HEK293 (cell line): ENCODE measurements at regions not wholly inside any gene's neighbourhood (a gene's known extent, or its start where the extent isn't known, plus 50 kb on each side); places are given as distances from the start of the nearest gene placed in this dataset.

Source experiments
- CTCF ChIP-seq: fragments of 450-650 bp; formaldehyde crosslinking; IDR thresholded peaks from 2 replicates; pipeline ENCODE4 v1.5.1; 2016; ENCODE audit warnings: missing biosample characterization, missing genetic modification characterization
- HOXA7 ChIP-seq: sonication (generic); formaldehyde crosslinking; IDR thresholded peaks from 2 replicates; pipeline ENCODE4 v1.8.1; 2022; ENCODE audit warnings: missing genetic modification reagents, borderline replicate concordance
- TCF7L2 ChIP-seq: IDR thresholded peaks from 2 replicates; pipeline ENCODE4 v1.6.1; 2011; ENCODE audit warnings: low read depth, mild to moderate bottlenecking, inconsistent platforms, low read length, moderate library complexity, borderline replicate concordance
- YY1 ChIP-seq: fragments of 450-650 bp; formaldehyde crosslinking; IDR thresholded peaks from 2 replicates; pipeline ENCODE4 v1.5.1; 2018; ENCODE audit warnings: missing biosample characterization, missing genetic modification characterization
- ZNF114 ChIP-seq: fragments of 450-650 bp; formaldehyde crosslinking; IDR thresholded peaks from 2 replicates; pipeline ENCODE4 v1.5.0; 2017; ENCODE audit warnings: missing biosample characterization, missing genetic modification characterization
- ZNF274 ChIP-seq, 2 experiments: fragments of 200-500 bp in 1 of 2; fragments of 450-650 bp in 1 of 2; sonication (Bioruptor generic) in 1 of 2; formaldehyde crosslinking in 1 of 2; IDR thresholded peaks; 2 replicates each; pipeline versions ENCODE4 v1.5.1 to v1.6.1; 2014 to 2016; ENCODE audit warnings: borderline replicate concordance in 1 of 2, inconsistent platforms in 1 of 2, low read length in 1 of 2, missing biosample characterization in 1 of 2, missing genetic modification characterization in 1 of 2
- ZNF501 ChIP-seq: fragments of 450-650 bp; formaldehyde crosslinking; IDR thresholded peaks from 2 replicates; pipeline ENCODE4 v1.5.1; 2016; ENCODE audit warnings: missing biosample characterization, missing genetic modification characterization
- ZNF600 ChIP-seq: fragments of 450-650 bp; formaldehyde crosslinking; IDR thresholded peaks from 2 replicates; pipeline ENCODE4 v1.5.1; 2016; ENCODE audit warnings: missing biosample characterization, missing genetic modification characterization
- ZNF639 ChIP-seq: fragments of 450-650 bp; formaldehyde crosslinking; IDR thresholded peaks from 2 replicates; pipeline ENCODE4 v1.5.1; 2016; ENCODE audit warnings: missing biosample characterization, missing genetic modification characterization
- TF ChIP-seq, protein P1 (sequence below): fragments of 450-650 bp; formaldehyde crosslinking; IDR thresholded peaks from 2 replicates; pipeline ENCODE4 v1.5.1; 2016; ENCODE audit warnings: missing biosample characterization, missing genetic modification characterization
- TF ChIP-seq, protein P2 (sequence below): fragments of 450-650 bp; formaldehyde crosslinking; IDR thresholded peaks from 2 replicates; pipeline ENCODE4 v1.5.1; 2016; ENCODE audit warnings: missing biosample characterization, missing genetic modification characterization, low read depth
- TF ChIP-seq, protein P3 (sequence below): fragments of 450-650 bp; formaldehyde crosslinking; IDR thresholded peaks from 2 replicates; pipeline ENCODE4 v1.5.1; 2017; ENCODE audit warnings: missing biosample characterization, mild to moderate bottlenecking, missing genetic modification characterization, moderate library complexity

DNA sequence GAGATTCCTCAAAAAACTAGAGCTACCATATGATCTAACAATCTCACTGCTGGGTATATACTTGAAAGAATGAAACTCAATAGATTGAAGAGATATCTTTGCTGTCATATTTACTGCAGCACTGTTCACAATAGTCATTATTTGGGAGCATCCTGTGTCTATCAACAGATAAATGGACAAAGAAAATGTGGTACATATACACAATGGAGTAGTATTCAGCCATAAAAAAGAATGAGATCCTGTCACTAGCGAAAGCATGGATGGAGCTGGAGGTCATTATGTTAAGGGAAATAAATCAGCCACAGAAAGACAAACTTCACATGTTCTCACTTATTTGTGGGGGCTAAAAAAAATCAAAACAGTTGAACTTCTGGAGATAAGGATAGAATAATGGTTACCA lies 505.7 kb upstream of the ARRDC3 start:
- TF ChIP-seq CTCF (tag by site-specific recombination) (no peak), ZNF639 (tag by site-specific recombination) (no peak), YY1 (tag by site-specific recombination) (no peak), ZNF274 (IDR thresholded peaks at IDR 0.05; ENCODE audit: low read length) (no peak), ZNF274 (tag by site-specific recombination; IDR thresholded peaks at IDR 0.05; ENCODE audit: borderline replicate concordance) (no peak), HOXA7 (CRISPR knock-in tag) (no peak), ZNF114 (tag by site-specific recombination) (no peak), ZNF501 (tag by site-specific recombination) (no peak), TCF7L2 (no peak), ZNF600 (tag by site-specific recombination) (no peak)
- TF ChIP-seq, protein P1, sequence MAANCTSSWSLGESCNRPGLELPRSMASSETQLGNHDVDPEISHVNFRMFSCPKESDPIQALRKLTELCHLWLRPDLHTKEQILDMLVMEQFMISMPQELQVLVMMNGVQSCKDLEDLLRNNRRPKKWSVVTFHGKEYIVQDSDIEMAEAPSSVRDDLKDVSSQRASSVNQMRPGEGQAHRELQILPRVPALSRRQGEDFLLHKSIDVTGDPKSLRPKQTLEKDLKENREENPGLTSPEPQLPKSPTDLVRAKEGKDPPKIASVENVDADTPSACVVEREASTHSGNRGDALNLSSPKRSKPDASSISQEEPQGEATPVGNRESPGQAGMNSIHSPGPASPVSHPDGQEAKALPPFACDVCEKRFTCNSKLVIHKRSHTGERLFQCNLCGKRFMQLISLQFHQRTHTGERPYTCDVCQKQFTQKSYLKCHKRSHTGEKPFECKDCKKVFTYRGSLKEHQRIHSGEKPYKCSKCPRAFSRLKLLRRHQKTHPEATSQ (tag by site-specific recombination): no peak
- TF ChIP-seq, protein P2, sequence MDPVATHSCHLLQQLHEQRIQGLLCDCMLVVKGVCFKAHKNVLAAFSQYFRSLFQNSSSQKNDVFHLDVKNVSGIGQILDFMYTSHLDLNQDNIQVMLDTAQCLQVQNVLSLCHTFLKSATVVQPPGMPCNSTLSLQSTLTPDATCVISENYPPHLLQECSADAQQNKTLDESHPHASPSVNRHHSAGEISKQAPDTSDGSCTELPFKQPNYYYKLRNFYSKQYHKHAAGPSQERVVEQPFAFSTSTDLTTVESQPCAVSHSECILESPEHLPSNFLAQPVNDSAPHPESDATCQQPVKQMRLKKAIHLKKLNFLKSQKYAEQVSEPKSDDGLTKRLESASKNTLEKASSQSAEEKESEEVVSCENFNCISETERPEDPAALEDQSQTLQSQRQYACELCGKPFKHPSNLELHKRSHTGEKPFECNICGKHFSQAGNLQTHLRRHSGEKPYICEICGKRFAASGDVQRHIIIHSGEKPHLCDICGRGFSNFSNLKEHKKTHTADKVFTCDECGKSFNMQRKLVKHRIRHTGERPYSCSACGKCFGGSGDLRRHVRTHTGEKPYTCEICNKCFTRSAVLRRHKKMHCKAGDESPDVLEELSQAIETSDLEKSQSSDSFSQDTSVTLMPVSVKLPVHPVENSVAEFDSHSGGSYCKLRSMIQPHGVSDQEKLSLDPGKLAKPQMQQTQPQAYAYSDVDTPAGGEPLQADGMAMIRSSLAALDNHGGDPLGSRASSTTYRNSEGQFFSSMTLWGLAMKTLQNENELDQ (tag by site-specific recombination): no peak
- TF ChIP-seq, protein P3, sequence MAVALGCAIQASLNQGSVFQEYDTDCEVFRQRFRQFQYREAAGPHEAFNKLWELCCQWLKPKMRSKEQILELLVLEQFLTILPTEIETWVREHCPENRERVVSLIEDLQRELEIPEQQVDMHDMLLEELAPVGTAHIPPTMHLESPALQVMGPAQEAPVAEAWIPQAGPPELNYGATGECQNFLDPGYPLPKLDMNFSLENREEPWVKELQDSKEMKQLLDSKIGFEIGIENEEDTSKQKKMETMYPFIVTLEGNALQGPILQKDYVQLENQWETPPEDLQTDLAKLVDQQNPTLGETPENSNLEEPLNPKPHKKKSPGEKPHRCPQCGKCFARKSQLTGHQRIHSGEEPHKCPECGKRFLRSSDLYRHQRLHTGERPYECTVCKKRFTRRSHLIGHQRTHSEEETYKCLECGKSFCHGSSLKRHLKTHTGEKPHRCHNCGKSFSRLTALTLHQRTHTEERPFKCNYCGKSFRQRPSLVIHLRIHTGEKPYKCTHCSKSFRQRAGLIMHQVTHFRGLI (tag by site-specific recombination): no peak
